Stimulated activated naive CD4-positive, alpha-beta T cell treated with Interleukin-2 at 50 U/mL for 16 hours (primary cell): ENCODE measurements at regions not wholly inside any gene's neighbourhood (a gene's known extent, or its start where the extent isn't known, plus 50 kb on each side); places are given as distances from the start of the nearest gene placed in this dataset.
"Not testable (repeated sequence)": the region's sequence is repeated elsewhere in the genome, so short reads cannot be mapped to it uniquely, and the experiment has no call there.

ENCODE experiments used
- DNase-seq: peaks from one replicate; lab custom pipeline; 2025; lab: John Stamatoyannopoulos, UW

- DNase-seq: no peak
These were observed 364.4 kb upstream of the EPHA5 start for GRCh38 chr4:66034671-66035070.

DNA sequence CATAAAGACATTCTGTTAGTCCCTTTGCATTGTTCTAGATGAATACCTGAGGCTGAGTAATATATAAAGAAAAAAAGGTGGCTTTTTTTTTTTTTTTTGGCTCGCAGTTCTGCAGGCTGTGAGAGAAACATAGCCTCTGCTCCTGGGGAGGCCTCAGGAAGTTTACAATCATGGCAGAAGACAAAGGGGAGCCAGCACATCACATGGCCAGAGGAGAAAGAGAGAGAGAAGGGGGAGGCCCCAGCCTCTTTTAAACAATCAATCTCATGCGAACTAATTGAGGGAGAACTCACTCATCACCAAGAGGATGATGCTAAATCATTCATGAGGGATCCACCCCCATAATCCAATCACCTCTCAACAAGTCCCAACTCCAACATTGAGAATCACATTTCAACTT lies 364.0 kb upstream of the EPHA5 start:
- DNase-seq: no peak

GRCh38 chr4:66032571-66032970 lies 362.3 kb upstream of the EPHA5 start:
- DNase-seq: no peak

GRCh38 chr4:66028668-66029067 lies 358.4 kb upstream of the EPHA5 start:
- no peak for DNase-seq

GRCh38 chr4:66023061-66023460 lies 352.8 kb upstream of the EPHA5 start:
- DNase-seq: no peak

DNA sequence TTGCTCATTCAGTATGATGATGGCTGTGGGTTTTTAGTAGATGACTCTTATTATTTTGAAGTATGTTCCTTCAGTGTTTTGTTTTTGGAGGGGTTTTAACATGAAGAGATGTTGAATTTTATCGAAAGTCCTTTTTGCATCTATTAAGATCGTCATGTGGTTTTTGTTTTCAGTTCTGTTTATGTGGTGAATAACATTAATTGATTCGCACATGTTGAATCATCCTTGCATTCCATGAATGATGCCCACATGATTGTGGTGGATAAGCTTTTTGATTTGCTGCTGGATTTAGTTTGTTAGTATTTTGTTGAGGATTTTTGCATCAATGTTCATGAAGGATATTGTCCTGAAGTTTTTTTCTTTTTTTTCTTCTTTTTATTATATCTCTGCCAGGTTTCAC lies 347.4 kb upstream of the EPHA5 start:
- DNase-seq: no peak

GRCh38 chr4:66016240-66016639 lies 346.0 kb upstream of the EPHA5 start:
- DNase-seq: no peak

DNA sequence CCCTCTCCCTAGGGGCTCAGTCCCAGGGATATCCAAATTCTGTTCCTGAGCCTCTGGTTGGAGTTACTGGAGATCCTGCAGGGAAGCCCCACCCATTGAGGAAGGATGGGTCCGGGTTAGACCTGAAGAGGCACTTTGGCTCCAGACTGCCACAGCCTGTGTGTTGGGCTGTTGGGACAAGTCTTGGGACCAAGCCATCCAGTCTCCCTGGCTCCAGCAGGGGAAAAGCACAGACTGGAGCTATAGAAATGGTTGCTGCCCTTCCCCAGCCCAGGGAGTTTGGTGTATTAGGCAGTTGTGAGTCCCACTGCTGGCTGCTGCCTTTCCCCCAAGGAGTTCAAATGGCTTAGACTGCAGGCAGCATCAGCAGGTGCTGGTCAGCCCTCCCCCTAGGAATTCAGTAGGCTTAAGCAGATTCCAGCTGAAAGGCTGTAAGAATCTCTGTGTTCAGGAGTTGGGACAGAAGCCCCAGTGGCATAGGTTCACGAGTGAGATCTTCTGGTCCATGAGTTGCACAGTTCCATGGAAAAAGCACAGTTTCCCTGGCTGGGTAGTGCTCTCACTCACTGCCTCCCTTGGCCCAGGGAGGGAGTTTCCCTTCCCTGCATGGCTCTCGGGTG lies 344.0 kb upstream of the EPHA5 start:
- no peak for DNase-seq

- DNase-seq: no peak
These were observed 330.3 kb upstream of the EPHA5 start for GRCh38 chr4:66000510-66001117.

DNA sequence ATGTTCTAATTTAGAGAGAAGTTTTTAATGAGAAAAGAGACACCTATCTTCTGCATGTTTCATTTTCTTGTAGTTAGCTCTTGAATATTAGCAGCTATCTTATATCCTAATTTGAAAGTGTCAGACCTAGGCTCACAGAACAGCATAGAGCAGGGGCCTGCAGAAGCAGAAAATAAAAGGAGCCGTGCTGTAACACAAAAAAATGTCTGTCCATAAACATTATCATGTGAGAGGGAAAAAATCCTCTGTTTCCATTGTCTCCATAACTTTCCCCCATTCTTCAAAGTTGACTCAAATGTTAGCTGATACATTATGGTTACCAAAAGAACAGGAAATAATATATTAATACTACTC lies 329.2 kb upstream of the EPHA5 start:
- DNase-seq: no peak

GRCh38 chr4:65998807-65999517 lies 328.7 kb upstream of the EPHA5 start:
- DNase-seq: not testable (repeated sequence)

DNA sequence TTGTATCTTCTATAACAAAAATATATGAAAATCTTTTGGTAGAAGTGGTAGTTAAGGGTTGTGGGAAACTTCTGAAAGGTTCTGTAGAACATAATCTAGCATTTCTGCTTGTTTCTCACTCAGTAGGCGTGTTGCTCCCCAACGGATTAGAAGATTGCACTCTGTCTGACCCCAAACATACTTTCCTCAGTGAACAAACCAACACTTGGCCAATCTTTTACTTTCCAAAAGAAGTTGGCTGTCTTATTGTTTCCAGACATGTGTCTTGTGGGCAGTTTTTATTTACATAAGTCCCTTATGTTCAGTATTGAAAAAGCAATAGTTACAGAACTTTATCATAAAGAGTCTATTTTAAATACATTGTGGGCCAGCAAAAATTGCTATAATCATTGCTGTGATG lies 312.8 kb upstream of the EPHA5 start:
- DNase-seq: no peak

DNA sequence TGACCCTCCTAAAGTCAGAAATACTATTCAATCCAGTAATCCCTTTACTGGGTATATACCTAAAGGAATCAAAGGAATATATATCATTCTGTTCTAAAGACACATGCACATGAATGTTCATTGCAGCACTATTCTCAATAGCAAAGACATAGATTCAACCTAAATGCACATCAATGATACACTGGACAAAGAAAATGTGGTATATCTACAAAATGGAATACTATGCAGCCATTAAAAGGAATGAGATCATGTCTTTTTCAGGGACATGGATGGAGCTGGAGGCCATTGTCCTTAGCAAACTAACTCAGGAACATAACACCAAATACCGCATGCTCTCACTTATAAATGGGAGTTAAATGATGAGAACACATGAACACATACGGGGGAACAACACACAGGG lies 306.0 kb upstream of the EPHA5 start:
- no peak for DNase-seq

DNA sequence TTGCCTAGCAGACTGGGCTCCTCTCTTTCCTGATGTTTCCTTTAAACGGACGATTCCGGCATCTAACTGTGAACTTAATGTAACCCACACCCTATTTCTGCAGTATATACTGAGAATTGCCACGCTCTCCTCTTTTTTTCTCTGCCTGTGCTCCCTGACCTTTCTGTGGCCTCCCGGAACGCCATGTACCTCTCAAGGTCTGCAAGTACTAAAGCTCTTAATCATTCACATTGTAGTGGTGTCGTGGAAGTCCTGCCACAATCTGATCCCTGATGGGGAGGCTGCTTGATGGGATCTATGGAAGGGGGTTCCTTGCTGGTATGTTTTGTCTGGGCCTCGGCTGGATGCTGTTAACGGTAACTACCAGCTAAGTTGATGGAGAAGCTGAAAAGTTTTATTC lies 302.9 kb upstream of the EPHA5 start:
- no peak for DNase-seq

DNA sequence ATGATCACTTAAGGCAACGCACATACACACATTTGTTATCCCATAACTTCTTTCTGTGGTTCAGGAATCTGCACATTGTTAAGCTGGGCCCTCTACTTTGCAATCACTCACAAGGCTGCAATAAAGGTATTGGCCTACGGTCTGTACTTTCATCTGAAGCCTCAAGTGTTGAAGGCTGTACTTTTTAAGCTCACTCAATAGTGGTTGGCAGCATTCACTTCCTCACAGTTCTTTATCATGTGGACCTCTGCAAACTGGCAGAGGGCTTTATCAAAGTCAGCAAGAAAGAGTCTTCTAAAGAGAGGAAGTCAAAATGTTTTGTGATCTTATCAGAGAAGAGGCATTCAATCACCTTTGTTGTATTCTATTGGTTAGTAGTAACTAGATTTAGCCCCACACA lies 301.4 kb upstream of the EPHA5 start:
- no peak for DNase-seq

- no peak for DNase-seq
These were observed 298.7 kb upstream of the EPHA5 start for GRCh38 chr4:65968831-65969558.

- no peak for DNase-seq
These were observed 290.5 kb upstream of the EPHA5 start for GRCh38 chr4:65960751-65961150.

DNA sequence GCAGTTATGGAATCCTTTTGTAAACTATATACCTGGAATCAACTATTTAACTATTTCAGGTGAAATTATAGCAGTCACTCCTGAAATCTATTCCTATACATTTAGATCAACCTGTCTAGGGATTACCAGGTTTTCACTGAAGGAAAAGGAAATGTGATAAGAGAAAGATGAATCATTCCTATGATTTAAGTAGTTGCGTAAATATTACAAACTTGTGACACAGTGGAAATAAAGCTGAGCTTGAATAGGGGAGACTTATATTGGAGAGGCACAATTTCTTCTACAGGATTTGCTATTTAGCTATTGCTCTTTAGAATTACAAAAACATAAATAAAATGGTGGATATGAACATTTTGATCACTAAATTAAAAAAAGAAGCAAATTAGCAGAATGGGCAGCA lies 284.1 kb upstream of the EPHA5 start:
- no peak for DNase-seq

- DNase-seq: no peak
These were observed 280.9 kb upstream of the EPHA5 start for GRCh38 chr4:65951177-65951576.

- no peak for DNase-seq
These were observed 272.8 kb upstream of the EPHA5 start for GRCh38 chr4:65943076-65943475.

GRCh38 chr4:65924843-65925242 lies 254.6 kb upstream of the EPHA5 start:
- DNase-seq: no peak

DNA sequence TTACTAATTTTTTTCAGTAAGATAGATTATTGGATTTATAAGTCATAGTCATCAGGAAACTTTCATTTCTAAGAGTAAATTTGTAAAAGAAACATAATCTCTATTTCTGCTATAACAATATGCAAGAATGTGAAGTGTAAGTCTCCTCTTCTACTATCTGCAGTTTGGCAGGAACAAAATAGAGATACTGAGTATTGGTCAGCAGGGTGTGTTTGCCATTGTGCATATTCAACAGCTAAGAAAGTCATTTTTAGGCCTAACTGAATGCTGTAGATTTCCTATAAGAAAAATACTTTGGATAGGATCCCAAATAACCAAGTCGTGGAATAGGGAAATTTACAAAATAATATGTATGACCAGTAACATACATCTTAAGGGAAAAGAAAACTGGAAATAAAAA lies 253.3 kb upstream of the EPHA5 start:
- no peak for DNase-seq

- no peak for DNase-seq
These were observed 250.9 kb upstream of the EPHA5 start for GRCh38 chr4:65921180-65921579.
